Fibroblast of villous mesenchyme (primary cell): ENCODE measurements at regions not wholly inside any gene's neighbourhood (a gene's known extent, or its start where the extent isn't known, plus 50 kb on each side); places are given as distances from the start of the nearest gene placed in this dataset.

Source experiments
- DNase-seq: peaks from one replicate; pipeline ENCODE4 v3.0.0-alpha.2; 2010; ENCODE audit warnings: low read depth
- H3K4me3 ChIP-seq: 2 replicates; pipeline ENCODE4 v1.5.1; 2011; ENCODE audit warnings: low read depth, mild to moderate bottlenecking, low read length
- CTCF ChIP-seq: IDR thresholded peaks from 2 replicates; pipeline ENCODE4 v1.5.1; 2012; ENCODE audit warnings: low read depth, mild to moderate bottlenecking, low read length; ENCODE audit not compliant: insufficient read depth

- no peak overlapping the region for H3K4me3 ChIP-seq
- no peak for DNase-seq
- TF ChIP-seq CTCF: no peak
Observed at GRCh38 chr5:74409166-74409706, 231.3 kb downstream of the ENC1 start.

- DNase-seq: no peak
- no peak overlapping the region for H3K4me3 ChIP-seq
- TF ChIP-seq CTCF: no peak
Observed at GRCh38 chr5:74408150-74409043, 232.1 kb downstream of the ENC1 start.

GRCh38 chr5:74407701-74408100 is 232.8 kb downstream of the ENC1 start:
- DNase-seq: no peak
- TF ChIP-seq CTCF: no peak
- H3K4me3 ChIP-seq: no peak overlapping the region

- no peak overlapping the region for H3K4me3 ChIP-seq
- DNase-seq: no peak
- TF ChIP-seq CTCF: no peak
Observed at GRCh38 chr5:74406844-74407243, 233.7 kb downstream of the ENC1 start.

- TF ChIP-seq CTCF: no peak
- no peak for DNase-seq
- no peak overlapping the region for H3K4me3 ChIP-seq
Observed at GRCh38 chr5:74405593-74405992, 234.9 kb downstream of the ENC1 start.

GRCh38 chr5:74404574-74405508 is 235.7 kb downstream of the ENC1 start:
- DNase-seq: no peak
- no peak for TF ChIP-seq CTCF
- no peak overlapping the region for H3K4me3 ChIP-seq
